ENCODE measurements at regions not wholly inside any gene's neighbourhood (a gene's known extent, or its start where the extent isn't known, plus 50 kb on each side); places are given as distances from the start of the nearest gene placed in this dataset.

DNA sequence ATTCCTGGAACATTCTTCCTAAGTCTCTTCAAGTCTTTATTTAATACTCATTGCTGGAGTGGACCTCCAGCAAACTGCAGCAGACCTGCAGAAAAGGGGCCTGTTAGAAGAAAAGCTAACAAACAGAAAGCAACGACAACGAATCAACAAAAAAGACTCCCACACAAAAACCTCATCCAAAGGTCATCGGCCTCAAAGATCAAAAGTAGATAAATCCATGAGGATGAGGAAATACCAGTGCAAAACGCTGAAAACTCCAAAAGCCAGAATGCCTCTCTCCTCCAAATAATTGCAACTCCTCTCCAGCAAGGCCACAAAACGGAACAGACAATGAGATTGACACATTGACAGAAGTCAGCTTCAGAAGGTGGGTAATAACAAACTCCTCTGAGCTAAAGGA lies 472.2 kb downstream of the C12orf50 start:
- TF ChIP-seq, protein P1, sequence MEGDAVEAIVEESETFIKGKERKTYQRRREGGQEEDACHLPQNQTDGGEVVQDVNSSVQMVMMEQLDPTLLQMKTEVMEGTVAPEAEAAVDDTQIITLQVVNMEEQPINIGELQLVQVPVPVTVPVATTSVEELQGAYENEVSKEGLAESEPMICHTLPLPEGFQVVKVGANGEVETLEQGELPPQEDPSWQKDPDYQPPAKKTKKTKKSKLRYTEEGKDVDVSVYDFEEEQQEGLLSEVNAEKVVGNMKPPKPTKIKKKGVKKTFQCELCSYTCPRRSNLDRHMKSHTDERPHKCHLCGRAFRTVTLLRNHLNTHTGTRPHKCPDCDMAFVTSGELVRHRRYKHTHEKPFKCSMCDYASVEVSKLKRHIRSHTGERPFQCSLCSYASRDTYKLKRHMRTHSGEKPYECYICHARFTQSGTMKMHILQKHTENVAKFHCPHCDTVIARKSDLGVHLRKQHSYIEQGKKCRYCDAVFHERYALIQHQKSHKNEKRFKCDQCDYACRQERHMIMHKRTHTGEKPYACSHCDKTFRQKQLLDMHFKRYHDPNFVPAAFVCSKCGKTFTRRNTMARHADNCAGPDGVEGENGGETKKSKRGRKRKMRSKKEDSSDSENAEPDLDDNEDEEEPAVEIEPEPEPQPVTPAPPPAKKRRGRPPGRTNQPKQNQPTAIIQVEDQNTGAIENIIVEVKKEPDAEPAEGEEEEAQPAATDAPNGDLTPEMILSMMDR (IDR thresholded peaks at IDR 0.05): no peak
- no peak for TF ChIP-seq POLR2A (IDR thresholded peaks at IDR 0.05)
